ENCODE measurements at regions not wholly inside any gene's neighbourhood (a gene's known extent, or its start where the extent isn't known, plus 50 kb on each side); places are given as distances from the start of the nearest gene placed in this dataset.

GRCh38 chr22:17300926-17301325 is 68.3 kb upstream of the CECR2 start:
- TF ChIP-seq ATF2 (IDR thresholded peaks at IDR 0.05; ENCODE audit: low read length) (no peak), CTCF (IDR thresholded peaks at IDR 0.05 in 2 of 3, conservative IDR thresholded peaks at IDR 0.05 in 1 of 3; ENCODE audit: control insufficient read depth in 2 of 3, extremely low read depth in 1 of 3, insufficient read depth in 1 of 3, low read depth in 3 of 3, low read length in 3 of 3) (no peak), CHD4 (IDR thresholded peaks at IDR 0.05) (no peak), ZBTB33 (IDR thresholded peaks at IDR 0.05) (no peak), NR2C2 (IDR thresholded peaks at IDR 0.05; ENCODE audit: borderline replicate concordance, control insufficient read depth, insufficient read length, low read depth) (no peak), PAX5 (IDR thresholded peaks at IDR 0.05; ENCODE audit: borderline replicate concordance, low read depth, low read length) (no peak), CHD1 (IDR thresholded peaks at IDR 0.05; ENCODE audit: low read depth, low read length) (no peak), BRCA1 (IDR thresholded peaks at IDR 0.05; ENCODE audit: low read depth, low read length) (no peak), NRF1 (conservative IDR thresholded peaks at IDR 0.05; ENCODE audit: low read depth, low read length) (no peak), GABPA (IDR thresholded peaks at IDR 0.05; ENCODE audit: low read depth) (no peak)

Measured in GM12878 (cell line).